GM12878 (cell line): ENCODE measurements at regions not wholly inside any gene's neighbourhood (a gene's known extent, or its start where the extent isn't known, plus 50 kb on each side); places are given as distances from the start of the nearest gene placed in this dataset.
A peak's percentile ranks its signal among the peaks of the same experiment; 100 is the strongest.

Experiments used
- BRCA1 ChIP-seq: IDR thresholded peaks from 2 replicates; pipeline ENCODE4 v1.6.1; 2011; ENCODE audit warnings: low read depth, low read length, improper control_type of control experiment
- CEBPB ChIP-seq, 2 experiments: fragments of 150-350 bp in 1 of 2; IDR thresholded peaks; 2 replicates each; pipeline ENCODE4 v1.6.1; 2012 to 2014; ENCODE audit warnings: low read depth in 2 of 2, low read length in 2 of 2, borderline replicate concordance in 1 of 2, inconsistent platforms in 1 of 2
- CEBPZ ChIP-seq: fragments of 150-350 bp; IDR thresholded peaks from 2 replicates; pipeline ENCODE4 v1.6.1; 2016; ENCODE audit warnings: low read depth, low read length
- CHD2 ChIP-seq: IDR thresholded peaks from 2 replicates; pipeline ENCODE4 v1.6.1; 2011; ENCODE audit warnings: low read depth, low read length, improper control_type of control experiment, borderline replicate concordance
- E2F4 ChIP-seq: IDR thresholded peaks from 2 replicates; pipeline ENCODE4 v1.6.1; 2012; ENCODE audit warnings: low read depth, low read length, improper control_type of control experiment
- E2F8 ChIP-seq: fragments of 450-650 bp; IDR thresholded peaks from 2 replicates; pipeline ENCODE4 v1.6.1; 2018; ENCODE audit warnings: mild to moderate bottlenecking, low read depth, moderate library complexity; ENCODE audit not compliant: partially characterized antibody
- HDAC6 ChIP-seq: fragments of 200-600 bp; sonication (generic); IDR thresholded peaks from one replicate; pipeline ENCODE4 v1.8.0; 2017; ENCODE audit warnings: antibody characterized with exemption; ENCODE audit not compliant: unreplicated experiment
- HDGF ChIP-seq: fragments of 450-650 bp; IDR thresholded peaks from 2 replicates; pipeline ENCODE4 v1.6.1; 2016; ENCODE audit warnings: antibody characterized with exemption
- MLLT1 ChIP-seq: fragments of 450-650 bp; IDR thresholded peaks from 2 replicates; pipeline ENCODE4 v1.6.1; 2016; ENCODE audit warnings: mild to moderate bottlenecking
- MTA2 ChIP-seq: fragments of 450-650 bp; IDR thresholded peaks from 2 replicates; pipeline ENCODE4 v1.6.1; 2016; ENCODE audit warnings: low read depth, mild to moderate bottlenecking, moderate library complexity
- MYB ChIP-seq: fragments of 150-350 bp; IDR thresholded peaks from 2 replicates; pipeline ENCODE4 v1.6.1; 2014; ENCODE audit warnings: mild to moderate bottlenecking, low read depth, low read length, borderline replicate concordance
- NBN ChIP-seq: fragments of 450-650 bp; IDR thresholded peaks from 2 replicates; pipeline ENCODE4 v1.6.1; 2016
- NR2F1 ChIP-seq: fragments of 450-650 bp; conservative IDR thresholded peaks from 2 replicates; pipeline ENCODE4 v1.6.1; 2017; ENCODE audit warnings: mild to moderate bottlenecking
- RELA ChIP-seq: fragments of 450-650 bp; IDR thresholded peaks from 2 replicates; pipeline ENCODE4 v1.8.0; 2014; ENCODE audit warnings: borderline replicate concordance; ENCODE audit not compliant: partially characterized antibody
- SMAD5 ChIP-seq: IDR thresholded peaks from 2 replicates; pipeline ENCODE4 v1.6.1; 2016; ENCODE audit warnings: antibody characterized with exemption, low read depth
- SREBF1 ChIP-seq: IDR thresholded peaks from 2 replicates; pipeline ENCODE4 v1.6.1; 2012; ENCODE audit warnings: mild to moderate bottlenecking, low read length
- SRF ChIP-seq, 2 experiments: IDR thresholded peaks; 2 replicates each; pipeline ENCODE4 v1.6.1; 2011; ENCODE audit warnings: low read depth in 2 of 2, low read length in 2 of 2, mild to moderate bottlenecking in 1 of 2, moderate library complexity in 1 of 2
- USF1 ChIP-seq: IDR thresholded peaks from 2 replicates; pipeline ENCODE4 v1.6.1; 2011; ENCODE audit warnings: borderline replicate concordance, low read depth, mild to moderate bottlenecking, moderate library complexity, mixed read lengths, low read length; ENCODE audit not compliant: insufficient read depth; ENCODE audit errors: extremely low read length
- ZBED1 ChIP-seq: IDR thresholded peaks from 2 replicates; pipeline ENCODE4 v1.6.1; 2016; ENCODE audit warnings: borderline replicate concordance
- ZNF207 ChIP-seq: fragments of 450-650 bp; IDR thresholded peaks from 2 replicates; pipeline ENCODE4 v1.6.1; 2014; ENCODE audit warnings: antibody characterized with exemption, mild to moderate bottlenecking, borderline replicate concordance
- ZZZ3 ChIP-seq: IDR thresholded peaks from 2 replicates; pipeline ENCODE4 v1.6.1; 2011; ENCODE audit warnings: low read depth; ENCODE audit not compliant: control insufficient read depth, insufficient read length

- no peak for TF ChIP-seq CEBPZ
- no peak for TF ChIP-seq HDAC6
- TF ChIP-seq ZZZ3: no peak
- TF ChIP-seq E2F8: no peak
- TF ChIP-seq USF1: no peak
- TF ChIP-seq MTA2: no peak
- no peak for TF ChIP-seq MYB
- no peak for TF ChIP-seq ZNF207
- no peak for TF ChIP-seq NBN
- TF ChIP-seq MLLT1: 0 out of 2 replicates have a peak, but pooled peaks have one; percentile 17
- TF ChIP-seq RELA: no peak
- TF ChIP-seq HDGF: no peak
- peak; percentile 93 for TF ChIP-seq ZBED1
- no peak for TF ChIP-seq CHD2
- TF ChIP-seq SRF (IDR thresholded peaks at IDR 0.05; ENCODE audit: low read depth in 2 of 2, low read length in 2 of 2): no peak
- no peak for TF ChIP-seq SREBF1
- TF ChIP-seq BRCA1: no peak
- TF ChIP-seq SMAD5: no peak
- TF ChIP-seq NR2F1: peak; percentile 55
- TF ChIP-seq E2F4: no peak
- peak in 1 of 2 experiments; percentile 87; a peak in 2 of 4 replicates for TF ChIP-seq CEBPB (IDR thresholded peaks at IDR 0.05; ENCODE audit: borderline replicate concordance in 1 of 2, low read depth in 2 of 2, low read length in 2 of 2)
These were observed 108.0 kb upstream of the MAX start (continued) for GRCh38 chr14:65210118-65210821.
